GM21825 (cell line): ENCODE measurements at regions not wholly inside any gene's neighbourhood (a gene's known extent, or its start where the extent isn't known, plus 50 kb on each side); places are given as distances from the start of the nearest gene placed in this dataset.
"Not testable (repeated sequence)": the region's sequence is repeated elsewhere in the genome, so short reads cannot be mapped to it uniquely, and the experiment has no call there.

Source experiments
- ATAC-seq: cut with Tn5 transposase; IDR thresholded peaks from one replicate; pipeline ENCODE4 v1.9.1; 2021; ENCODE audit warnings: mild to moderate bottlenecking, moderate library complexity; ENCODE audit not compliant: unreplicated experiment

DNA sequence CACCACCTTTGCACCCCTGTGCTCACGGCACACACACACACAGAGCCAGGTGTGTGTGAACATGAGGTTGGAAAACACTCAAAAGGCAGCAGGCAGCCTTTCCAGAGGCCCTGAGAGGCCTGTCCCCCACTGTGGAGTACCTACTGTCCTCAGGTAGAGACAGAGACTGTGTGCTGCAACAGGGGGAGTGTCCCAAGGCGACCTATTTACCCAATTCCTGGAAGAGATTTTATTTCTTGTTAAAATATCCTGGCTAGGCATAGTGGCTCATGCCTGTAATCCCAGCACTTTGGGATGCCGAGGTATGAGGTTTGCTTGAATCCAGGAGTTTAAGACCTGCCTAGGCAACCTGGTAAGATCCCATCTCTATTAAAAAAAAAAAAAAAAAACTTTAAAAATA lies 108.5 kb downstream of the COPRS start:
- no peak for ATAC-seq

GRCh38 chr17:31748881-31749280 lies 110.2 kb downstream of the COPRS start:
- ATAC-seq: no peak

- no peak for ATAC-seq
Measured at GRCh38 chr17:31746884-31747495, 112.1 kb downstream of the COPRS start.

- ATAC-seq: no peak
Measured at GRCh38 chr17:31745964-31746600, 113.0 kb downstream of the COPRS start.

DNA sequence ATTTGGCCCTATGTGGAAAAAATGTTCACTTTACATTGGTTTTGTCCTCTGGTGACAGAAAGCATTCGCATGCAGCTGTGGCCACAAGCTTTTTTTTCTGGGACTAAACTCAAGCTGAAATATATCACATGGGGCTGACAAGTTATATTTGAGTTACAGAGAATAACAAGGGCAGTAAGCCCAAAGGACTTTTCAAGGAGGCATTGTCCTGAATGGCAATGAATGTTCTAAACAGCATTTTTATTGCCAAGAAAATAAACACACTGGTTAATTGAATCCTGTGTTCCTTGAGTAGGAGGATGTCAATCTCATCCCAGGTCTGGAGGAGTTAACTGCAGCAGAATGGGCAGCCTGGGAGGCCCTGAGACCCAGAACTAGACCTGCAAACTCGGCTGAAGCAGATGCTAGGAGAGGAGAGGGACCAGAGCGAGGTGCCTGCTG lies 114.5 kb downstream of the COPRS start:
- no peak for ATAC-seq

DNA sequence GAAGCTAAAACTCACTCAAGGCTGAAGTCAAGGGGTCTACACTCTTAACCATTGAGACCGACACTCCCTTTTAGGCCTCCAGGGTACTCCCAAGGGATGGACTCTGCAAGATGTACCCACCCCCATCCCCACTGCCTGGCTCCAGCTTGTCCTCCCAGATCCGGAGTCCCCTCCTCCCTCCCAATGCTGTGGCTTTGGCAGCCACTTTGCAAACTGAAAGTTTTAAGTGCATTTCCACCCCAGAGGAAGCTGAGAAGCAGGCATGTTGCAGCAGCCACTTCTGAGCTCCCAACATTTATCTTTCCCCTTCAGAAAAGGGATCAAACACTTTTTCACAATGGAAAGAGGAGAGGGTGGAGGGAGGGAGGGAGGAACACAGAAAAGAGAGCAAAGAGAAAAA lies 115.2 kb downstream of the COPRS start:
- ATAC-seq: no peak

- no peak for ATAC-seq
Measured at GRCh38 chr17:31741371-31741770, 117.7 kb downstream of the COPRS start.

- ATAC-seq: no peak
Measured at GRCh38 chr17:31740611-31741082, 118.4 kb downstream of the COPRS start.

DNA sequence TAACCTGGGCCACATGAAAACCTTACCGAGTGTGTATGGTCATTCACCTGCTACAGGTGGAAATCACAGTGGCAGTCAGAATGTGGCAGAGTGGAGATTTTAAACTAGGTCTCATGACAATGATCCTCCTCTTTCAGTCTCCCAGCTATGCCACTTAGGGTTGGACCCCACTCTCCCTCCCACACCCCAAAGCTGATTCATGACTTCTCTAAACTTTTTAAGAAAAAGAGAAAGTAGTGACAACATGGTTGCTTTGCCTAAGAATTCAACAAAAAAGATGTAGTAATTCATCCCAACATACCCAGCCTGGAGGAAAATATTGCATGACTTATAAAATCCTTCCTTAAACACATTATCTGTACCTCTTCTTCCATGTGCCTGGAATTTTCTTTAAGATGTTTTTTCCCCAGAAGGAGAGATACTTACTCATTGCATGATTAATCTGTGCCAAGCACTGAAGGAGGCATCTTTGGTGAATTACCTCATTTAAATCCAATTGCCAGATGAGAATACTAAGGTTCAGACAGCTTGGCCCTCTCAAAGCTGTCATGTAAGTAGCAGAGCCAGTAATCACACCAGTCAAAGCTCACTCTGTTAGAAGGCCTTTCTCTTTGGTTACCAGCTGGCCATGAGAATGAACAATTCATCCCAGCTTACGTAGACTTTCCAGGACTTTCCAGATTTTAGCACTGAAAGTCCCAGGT lies 119.9 kb downstream of the COPRS start:
- no peak for ATAC-seq

- no peak for ATAC-seq
Measured at GRCh38 chr17:31738488-31738887, 120.6 kb downstream of the COPRS start.

DNA sequence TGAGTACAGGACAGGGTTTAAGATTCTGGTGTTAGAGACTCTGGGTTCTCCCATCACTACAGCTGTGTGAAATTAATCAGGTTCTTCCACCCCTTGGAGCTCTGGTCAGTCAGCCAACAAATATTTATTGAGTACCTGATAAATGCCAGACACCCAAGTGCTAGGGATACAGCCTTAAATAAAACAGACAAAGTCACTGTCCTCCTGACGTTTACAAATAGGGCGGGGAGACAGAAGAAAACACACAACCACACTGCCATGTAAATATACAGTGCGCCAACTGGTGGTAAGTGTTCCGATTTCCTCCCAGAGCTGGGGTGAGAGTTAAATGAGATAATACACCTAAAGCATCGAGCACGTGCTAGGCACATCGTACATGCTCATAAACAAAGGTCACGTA lies 121.0 kb downstream of the COPRS start:
- no peak for ATAC-seq

DNA sequence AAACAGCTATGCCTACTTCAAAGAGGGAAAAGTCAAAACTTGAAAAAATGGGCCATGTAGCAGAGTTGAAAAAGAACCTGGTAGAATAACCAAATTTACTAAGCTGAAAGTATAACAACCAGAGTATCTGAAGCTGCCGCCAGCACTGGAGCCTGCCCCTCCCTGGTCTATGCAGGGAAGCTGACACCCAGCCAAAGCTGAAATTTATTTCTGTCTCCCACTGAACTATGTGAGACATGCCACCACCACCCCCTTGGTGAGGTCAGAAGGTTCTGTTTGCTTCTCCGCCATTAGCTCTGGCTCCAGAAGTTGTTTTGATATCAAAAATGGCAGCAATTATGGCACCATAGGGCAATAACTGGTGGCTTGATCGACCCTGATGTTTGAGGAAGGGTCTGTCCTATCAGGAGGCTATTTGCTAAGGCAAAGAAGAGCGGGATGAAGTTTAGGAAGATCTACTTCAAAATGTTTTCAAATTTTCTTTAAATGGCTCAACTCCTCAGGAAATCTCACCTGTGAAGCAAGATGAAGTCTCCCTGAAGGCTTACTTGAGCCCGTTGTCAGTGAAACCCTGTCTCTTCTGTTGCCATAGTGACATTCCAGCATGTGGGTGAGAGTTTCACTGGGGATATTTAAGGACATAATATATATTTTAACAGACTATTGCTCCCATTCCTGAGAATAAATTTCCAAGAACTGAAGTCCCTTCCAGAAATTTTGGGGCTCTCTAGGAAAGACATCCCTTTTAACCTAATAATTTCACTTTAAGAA lies 122.0 kb downstream of the COPRS start:
- ATAC-seq: no peak

- ATAC-seq: no peak
Measured at GRCh38 chr17:31733326-31733725, 125.7 kb downstream of the COPRS start.

DNA sequence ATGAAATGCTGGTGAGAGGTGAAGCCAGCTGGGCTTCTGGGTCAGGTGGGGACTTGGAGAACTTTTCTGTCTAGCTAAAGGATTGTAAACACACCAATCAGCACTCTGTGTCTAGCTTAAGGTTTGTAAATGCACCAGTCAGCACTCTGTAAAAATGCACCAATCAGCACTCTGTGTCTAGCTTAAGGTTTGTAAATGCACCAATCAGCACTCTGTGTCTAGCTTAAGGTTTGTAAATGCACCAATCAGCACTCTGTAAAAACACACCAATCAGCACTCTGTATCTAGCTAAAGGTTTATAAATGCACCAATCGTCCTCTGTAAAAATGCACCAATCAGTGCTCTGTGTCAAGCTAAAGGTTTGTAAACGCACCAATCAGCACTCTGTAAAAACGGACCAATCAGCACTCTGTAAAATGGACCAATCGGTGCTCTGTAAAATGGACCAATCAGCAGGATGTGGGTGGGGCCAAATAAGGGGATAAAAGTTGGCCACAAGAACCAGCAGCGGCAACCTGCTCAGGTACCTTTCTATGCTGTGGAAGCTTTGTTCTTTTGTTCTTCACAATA lies 127.4 kb downstream of the COPRS start:
- ATAC-seq: not testable (repeated sequence)

DNA sequence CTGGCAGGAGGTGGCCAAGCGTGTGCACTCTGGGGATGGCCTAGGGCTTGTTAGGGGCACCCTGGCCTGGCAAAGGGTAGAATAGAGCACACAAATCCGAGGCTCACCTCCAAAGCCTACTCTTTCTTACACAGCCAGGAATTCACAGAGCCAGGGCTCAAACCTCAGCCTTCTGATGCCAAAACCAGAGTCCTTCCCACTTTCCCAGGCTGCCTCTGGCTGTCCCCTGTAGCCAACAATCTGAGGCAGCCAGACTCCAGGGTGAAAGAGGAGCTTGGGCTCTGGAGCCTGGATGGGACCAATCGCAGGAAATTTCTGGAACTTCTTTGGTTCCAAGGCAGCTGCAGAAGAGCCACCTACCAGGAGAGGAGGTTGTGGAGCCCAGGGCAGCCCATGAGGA lies 127.9 kb downstream of the COPRS start:
- ATAC-seq: no peak

DNA sequence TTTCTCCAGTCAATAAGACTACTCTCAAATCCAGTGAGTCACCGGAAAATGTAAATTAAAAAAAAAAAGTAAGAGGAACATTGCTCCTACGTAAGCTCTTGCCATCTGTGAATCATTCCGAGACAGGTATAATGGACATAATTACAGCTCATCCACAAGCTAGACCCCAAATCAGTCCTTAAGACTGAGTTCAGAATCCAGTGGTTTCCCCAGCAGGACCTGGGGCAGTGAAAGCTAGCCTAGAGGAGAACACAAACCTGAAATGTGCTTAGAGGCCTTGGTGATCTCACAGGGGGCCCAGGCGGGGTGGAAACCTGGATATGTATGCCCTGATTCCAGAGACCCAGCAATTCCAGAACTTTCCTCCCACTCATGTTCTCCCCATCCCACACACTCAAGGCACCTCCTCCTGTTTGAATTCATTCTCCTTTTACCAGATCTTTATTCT lies 132.0 kb downstream of the COPRS start:
- no peak for ATAC-seq

GRCh38 chr17:31724619-31725018 lies 134.4 kb downstream of the COPRS start:
- no peak for ATAC-seq

DNA sequence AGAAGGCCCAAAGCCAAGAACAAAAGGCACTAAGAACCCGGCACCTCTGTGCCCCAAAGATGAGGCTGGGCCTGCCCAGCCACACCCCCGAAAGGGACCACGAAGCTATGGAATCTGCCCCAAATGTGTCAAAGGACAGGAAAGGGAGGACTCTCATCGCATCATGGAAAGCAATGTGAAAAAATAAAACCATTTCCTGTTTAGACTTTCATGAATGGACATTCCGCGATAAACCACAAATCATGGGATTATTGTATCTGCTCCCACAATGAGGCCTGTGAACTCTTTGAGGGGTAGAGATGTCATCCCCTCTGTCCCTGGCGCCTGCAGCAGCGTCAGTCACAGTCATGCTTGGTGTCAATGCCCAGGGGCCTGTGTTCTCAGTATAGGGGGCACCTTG lies 135.0 kb downstream of the COPRS start:
- no peak for ATAC-seq

- ATAC-seq: no peak
Measured at GRCh38 chr17:31722251-31723056, 136.6 kb downstream of the COPRS start.
